HG03439 (cell line): ENCODE measurements at regions not wholly inside any gene's neighbourhood (a gene's known extent, or its start where the extent isn't known, plus 50 kb on each side); places are given as distances from the start of the nearest gene placed in this dataset.
"Not testable (repeated sequence)": the region's sequence is repeated elsewhere in the genome, so short reads cannot be mapped to it uniquely, and the experiment has no call there.

Experiments
- ATAC-seq: cut with Tn5 transposase; IDR thresholded peaks from one replicate; pipeline ENCODE4 v1.9.1; 2021; ENCODE audit warnings: mild to moderate bottlenecking, moderate library complexity; ENCODE audit not compliant: unreplicated experiment

GRCh38 chr12:88366101-88366500 lies 214.2 kb downstream of the KITLG start:
- no peak for ATAC-seq

GRCh38 chr12:88367231-88367630 lies 213.0 kb downstream of the KITLG start:
- no peak for ATAC-seq

GRCh38 chr12:88368077-88368476 lies 212.2 kb downstream of the KITLG start:
- ATAC-seq, result not testable (repeated sequence)

GRCh38 chr12:88371416-88372183 lies 208.7 kb downstream of the KITLG start:
- ATAC-seq, result no peak

GRCh38 chr12:88375306-88376305 lies 204.7 kb downstream of the KITLG start:
- no peak for ATAC-seq

- ATAC-seq, result no peak
Observed at GRCh38 chr12:88377973-88378372, 202.3 kb downstream of the KITLG start.

GRCh38 chr12:88381466-88381865 lies 198.8 kb downstream of the KITLG start:
- no peak for ATAC-seq

GRCh38 chr12:88383405-88383804 lies 196.9 kb downstream of the KITLG start:
- no peak for ATAC-seq

- no peak for ATAC-seq
Observed at GRCh38 chr12:88388566-88389540, 191.4 kb downstream of the KITLG start.

GRCh38 chr12:88390811-88391210 lies 189.5 kb downstream of the KITLG start:
- no peak for ATAC-seq

- no peak for ATAC-seq
Observed at GRCh38 chr12:88391556-88391955, 188.7 kb downstream of the KITLG start.

- peak; percentile 41 for ATAC-seq
Observed at GRCh38 chr12:88393017-88393767, 187.1 kb downstream of the KITLG start.

- ATAC-seq, result no peak
Observed at GRCh38 chr12:88398031-88398430, 182.2 kb downstream of the KITLG start.

- ATAC-seq, result no peak
Observed at GRCh38 chr12:88399811-88400210, 180.5 kb downstream of the KITLG start.

GRCh38 chr12:88400302-88400701 lies 180.0 kb downstream of the KITLG start:
- ATAC-seq, result no peak

- no peak for ATAC-seq
Observed at GRCh38 chr12:88401155-88401554, 179.1 kb downstream of the KITLG start.

GRCh38 chr12:88406905-88407304 lies 173.4 kb downstream of the KITLG start:
- ATAC-seq, result no peak

GRCh38 chr12:88408823-88409222 lies 171.4 kb downstream of the KITLG start:
- ATAC-seq, result no peak

- no peak for ATAC-seq
Observed at GRCh38 chr12:88409257-88409656, 171.0 kb downstream of the KITLG start.

- no peak for ATAC-seq
Observed at GRCh38 chr12:88411689-88412088, 168.6 kb downstream of the KITLG start.
